GM21360 (cell line): ENCODE measurements at regions not wholly inside any gene's neighbourhood (a gene's known extent, or its start where the extent isn't known, plus 50 kb on each side); places are given as distances from the start of the nearest gene placed in this dataset.
"Not testable (repeated sequence)": the region's sequence is repeated elsewhere in the genome, so short reads cannot be mapped to it uniquely, and the experiment has no call there.

Experiments used
- ATAC-seq: cut with Tn5 transposase; IDR thresholded peaks from one replicate; pipeline ENCODE4 v1.9.1; 2021; ENCODE audit warnings: mild to moderate bottlenecking, moderate library complexity; ENCODE audit not compliant: unreplicated experiment

DNA sequence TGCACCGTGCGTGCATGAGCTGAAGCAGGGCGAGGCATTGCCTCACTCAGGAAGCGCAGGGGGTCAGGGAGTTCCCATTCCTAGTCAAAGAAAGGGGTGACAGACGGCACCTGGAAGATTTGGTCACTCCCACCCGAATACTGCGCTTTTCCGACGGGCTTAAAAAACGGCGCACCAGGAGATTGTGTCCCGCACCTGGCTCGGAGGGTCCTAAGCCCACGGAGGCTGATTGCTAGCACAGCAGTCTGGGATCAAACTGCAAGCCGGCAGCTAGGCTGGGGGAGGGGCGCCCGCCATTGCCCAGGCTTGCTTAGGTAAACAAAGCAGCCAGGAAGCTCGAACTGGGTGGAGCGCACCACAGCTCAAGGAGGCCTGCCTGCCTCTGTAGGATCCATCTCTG is 85.6 kb upstream of the TSLP start:
- not testable (repeated sequence) for ATAC-seq

DNA sequence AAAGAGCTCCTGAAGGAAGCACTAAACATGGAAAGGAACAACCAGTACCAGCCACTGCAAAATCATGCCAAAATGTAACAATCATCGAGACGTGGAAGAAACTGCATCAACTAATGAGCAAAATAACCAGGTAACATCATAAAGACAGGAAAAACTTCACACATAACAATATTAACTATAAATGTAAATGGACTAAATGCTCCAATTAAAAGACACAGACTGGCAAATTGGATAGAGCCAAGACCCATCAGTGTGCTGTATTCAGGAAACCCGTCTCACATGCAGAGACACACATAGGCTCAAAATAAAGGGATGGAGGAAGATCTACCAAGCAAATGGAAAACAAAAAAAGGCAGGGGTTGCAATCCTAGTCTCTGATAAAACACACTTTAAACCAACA is 83.9 kb upstream of the TSLP start:
- not testable (repeated sequence) for ATAC-seq

DNA sequence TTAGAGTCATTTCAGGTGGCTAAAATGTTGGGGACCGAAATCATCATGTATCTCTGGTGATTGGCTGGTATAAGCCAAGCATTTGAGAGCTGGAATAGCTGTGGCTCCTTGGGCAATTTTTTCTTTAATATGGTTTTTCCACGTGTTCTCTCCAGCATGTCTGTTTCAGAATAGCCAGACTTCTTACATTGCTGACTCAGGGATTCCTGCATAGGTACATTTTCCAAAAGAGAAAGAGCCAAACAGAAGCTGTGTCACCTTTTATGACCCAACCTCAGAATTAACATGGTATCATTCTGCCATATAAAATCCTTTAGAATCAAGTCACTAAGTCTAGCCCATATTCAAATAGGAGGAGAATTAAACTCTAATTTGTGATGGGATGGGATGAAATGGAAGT is 74.8 kb upstream of the TSLP start:
- ATAC-seq = no peak

DNA sequence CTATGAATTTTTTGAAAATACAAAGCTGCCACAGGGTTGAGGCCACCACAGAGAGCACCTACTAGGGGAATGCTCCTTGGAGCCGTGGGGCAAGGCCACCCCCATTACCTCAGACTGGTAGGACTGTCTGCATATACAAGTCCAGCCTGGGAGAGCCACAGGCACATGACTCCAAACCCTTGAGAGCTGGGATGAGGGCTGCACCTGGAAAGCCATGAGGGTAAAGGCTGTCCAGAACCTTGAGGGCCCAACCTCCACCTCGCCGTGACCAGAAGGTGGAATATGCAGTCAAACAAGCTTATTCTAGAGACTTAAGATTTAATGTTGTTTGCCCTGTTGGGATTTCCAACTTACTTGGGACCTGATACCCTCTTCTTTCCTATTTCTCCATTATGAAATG is 69.5 kb upstream of the TSLP start:
- no peak for ATAC-seq

DNA sequence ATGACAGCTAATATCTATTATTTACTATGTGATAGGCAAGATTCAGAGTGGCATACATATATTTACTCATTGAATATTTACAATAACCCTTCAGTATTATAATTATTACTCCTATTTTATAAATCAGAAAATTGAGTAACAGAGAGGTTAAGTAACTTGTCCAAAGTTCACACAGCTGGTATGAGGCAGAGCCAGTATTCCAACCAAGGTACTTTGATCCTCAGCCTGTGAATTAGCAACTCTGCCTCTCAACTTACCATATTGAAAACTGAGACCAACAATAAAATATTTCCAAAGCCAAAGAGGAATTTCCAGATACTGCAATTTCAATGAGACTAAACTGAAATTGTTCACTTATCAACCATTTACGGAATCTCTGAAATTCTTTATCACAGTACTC is 67.9 kb upstream of the TSLP start:
- no peak for ATAC-seq

DNA sequence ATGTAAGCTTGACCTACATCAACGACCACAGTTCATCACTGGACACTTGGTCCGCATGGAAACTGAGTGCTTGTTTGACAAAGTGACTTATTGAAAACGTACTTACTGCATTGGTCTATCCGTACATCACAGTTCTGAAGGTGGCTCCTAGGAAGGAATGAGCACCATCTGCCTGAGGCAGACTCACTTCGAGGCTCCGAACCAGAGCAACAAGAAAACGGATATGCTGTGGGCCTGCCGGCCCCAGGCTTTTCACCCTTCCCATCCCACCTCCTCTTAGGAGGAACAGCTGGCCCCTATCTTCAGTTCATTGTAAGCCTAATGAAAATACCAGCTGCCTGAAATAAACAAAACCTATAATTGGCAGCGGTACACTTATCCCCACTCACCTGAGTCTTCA is 67.2 kb upstream of the TSLP start:
- no peak for ATAC-seq

DNA sequence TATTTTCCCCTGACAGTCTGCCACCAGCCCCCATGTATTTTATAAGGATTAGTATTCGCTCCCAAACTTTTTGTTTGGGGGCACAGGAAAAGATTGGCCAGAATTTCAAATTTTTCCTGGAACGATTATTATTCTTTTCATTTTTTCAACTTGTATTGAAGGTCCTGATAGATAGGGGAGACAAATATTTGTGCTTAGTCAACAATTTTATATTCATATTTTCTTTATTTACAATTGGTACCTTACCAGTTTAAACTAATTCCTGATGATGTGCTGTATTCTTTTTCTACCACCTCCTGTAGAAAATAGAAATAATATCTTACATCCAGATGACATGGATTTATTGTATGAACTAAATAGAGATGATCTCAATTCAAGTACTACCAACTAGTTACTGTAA is 60.7 kb upstream of the TSLP start:
- ATAC-seq = no peak

DNA sequence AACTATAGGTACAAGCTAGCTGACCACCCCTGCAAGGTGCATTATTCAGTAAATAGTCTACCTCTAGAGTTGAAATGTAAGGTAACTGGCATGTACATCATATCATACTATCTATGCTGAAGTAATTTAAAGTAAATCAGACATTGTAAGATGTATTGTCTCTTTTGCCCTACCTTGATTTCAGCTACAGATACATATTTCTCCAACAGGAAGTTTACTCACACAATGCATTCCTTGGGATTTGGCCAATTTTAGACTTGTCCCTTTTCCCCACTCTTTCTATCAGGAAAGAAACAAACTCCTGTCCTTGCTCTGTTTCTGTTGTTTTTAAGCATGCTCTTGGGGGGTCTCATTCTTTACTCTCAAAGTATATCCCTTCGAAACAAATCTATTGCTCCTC is 58.5 kb upstream of the TSLP start:
- ATAC-seq = no peak

DNA sequence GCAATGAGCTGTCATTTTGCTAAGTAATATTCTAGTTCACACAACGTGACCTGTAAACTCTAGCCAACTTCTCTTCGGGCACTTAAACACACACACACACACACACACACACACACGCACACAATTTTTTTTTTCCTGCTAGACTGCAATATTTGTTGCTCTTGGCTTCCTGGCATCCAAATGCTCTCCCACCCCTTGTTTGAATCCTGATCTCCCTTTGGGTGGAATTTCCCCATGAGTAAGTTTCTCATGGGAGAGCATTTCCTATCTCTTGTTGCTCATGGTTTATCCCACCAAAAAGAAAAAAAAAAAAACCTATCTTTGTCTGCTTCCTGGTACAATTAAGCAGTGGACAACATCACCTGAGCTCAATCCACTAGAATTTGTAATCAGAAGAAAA is 54.7 kb upstream of the TSLP start:
- ATAC-seq = no peak

DNA sequence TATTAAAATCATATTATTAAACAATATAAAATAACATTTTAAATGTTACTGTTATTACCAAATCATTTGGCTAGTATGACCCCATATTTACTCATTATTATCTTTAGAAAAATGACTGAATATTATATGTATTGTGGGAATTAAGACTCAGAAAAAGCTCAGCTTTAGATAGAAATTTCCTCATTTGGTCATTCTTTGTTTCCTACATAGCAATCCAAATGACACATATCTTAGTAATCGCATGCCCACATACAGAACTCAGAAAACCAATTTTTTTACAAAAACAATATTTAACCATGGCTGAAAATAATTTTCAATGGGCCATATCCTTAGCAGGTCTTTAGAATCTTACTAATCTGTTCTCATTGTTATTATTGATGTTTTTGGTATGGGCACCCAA is 53.8 kb upstream of the TSLP start:
- ATAC-seq = no peak
